HG03108 (cell line): ENCODE measurements at regions not wholly inside any gene's neighbourhood (a gene's known extent, or its start where the extent isn't known, plus 50 kb on each side); places are given as distances from the start of the nearest gene placed in this dataset.

Experiments used
- ATAC-seq: cut with Tn5 transposase; IDR thresholded peaks from one replicate; pipeline ENCODE4 v1.9.1; 2021; ENCODE audit warnings: moderate library complexity; ENCODE audit not compliant: unreplicated experiment

DNA sequence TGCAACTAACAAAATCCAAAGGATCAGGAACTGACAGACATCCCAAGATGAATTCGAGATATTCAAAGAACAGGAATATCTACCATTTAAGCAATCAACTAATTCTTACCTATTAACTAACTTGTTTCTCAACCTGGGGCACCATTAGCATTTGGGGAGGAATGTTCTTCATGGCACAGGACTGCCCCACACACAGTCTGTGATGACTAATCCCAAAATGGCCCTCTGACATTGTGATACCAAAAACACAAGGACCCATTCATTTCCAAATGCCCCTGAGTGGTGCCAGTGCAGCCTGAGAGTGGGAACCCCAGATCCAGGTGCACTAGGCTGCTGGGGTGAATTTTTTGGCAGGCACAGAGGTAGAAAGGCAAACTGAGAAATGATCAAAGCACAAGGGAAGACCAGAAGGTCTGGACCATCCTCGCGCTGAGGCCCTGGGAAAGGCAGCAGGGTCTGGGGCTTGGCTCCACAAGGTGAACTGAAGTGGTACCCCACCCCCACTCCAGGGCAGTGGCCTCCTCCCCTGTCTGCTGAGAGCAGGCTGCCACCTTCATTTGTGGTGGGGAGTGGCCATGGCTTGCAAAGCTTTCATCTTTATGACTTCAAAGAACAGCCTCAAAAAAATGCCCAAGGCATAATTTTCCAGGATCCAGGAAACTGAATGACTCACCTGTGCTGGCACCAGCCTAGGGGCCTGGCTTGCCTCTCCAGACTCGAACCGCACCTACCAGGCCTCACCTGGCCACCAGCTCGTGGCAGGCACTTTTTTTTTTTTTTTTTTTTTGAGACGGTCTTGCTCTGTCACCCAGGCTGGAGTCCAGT, 122.4 kb downstream of the BCOR start:
- no peak for ATAC-seq

DNA sequence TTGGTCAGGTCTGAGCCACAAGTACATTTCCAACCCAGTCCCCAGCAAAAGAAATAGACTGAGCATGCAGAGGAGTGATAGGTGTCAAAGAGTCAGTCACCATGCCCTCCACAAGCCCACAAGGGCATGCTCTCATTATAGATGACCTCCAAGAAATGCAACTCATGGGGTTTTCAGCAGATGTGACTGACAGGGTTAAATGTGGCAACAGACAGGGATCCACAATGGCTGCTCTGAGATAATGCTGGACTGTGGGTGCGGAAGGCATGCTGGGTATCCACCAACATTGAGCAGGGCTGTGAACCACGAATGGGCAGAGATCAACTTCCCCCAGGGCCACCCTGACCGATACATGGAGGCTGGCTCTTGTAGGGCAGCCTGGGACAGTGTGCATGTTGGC, 115.8 kb downstream of the BCOR start:
- no peak for ATAC-seq

DNA sequence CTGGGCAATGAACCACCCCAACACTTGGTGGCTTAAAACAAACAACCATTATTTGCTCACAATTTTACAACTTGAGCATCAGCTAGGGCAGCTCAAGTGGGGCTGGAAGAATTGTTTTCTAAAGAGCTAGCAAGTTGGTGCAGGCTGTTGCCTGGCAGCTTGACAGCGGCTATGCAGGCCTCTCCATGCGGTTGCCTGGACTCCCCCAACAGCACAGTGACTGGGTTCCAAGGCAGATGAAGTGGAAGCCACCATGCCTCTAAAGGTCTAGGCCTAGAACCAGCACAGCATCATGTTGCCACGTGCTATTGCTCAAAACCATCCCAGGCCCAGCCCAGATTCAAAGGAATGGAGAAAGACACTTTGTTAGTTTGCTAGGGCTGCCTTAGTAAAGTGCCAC, 114.8 kb downstream of the BCOR start:
- no peak for ATAC-seq

DNA sequence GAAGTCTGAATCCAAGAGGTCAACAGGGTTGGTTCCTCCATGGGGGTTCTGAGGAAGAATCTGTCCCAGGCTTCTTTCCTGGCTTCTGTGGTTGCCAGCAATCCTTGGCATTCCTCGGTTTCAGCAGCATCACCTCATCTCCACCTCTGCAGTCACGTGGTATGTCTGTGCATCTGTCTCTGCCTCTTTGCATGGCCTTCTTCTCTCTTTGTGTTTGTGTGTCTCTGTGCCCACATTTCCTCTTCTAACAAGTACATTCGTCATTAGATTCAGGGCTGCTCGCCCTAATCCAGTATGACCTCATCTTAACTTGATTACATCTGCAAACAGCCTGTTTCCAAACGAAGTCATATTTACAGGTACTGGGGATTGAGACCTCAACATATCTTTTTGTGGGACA, 114.0 kb downstream of the BCOR start:
- ATAC-seq, result no peak

DNA sequence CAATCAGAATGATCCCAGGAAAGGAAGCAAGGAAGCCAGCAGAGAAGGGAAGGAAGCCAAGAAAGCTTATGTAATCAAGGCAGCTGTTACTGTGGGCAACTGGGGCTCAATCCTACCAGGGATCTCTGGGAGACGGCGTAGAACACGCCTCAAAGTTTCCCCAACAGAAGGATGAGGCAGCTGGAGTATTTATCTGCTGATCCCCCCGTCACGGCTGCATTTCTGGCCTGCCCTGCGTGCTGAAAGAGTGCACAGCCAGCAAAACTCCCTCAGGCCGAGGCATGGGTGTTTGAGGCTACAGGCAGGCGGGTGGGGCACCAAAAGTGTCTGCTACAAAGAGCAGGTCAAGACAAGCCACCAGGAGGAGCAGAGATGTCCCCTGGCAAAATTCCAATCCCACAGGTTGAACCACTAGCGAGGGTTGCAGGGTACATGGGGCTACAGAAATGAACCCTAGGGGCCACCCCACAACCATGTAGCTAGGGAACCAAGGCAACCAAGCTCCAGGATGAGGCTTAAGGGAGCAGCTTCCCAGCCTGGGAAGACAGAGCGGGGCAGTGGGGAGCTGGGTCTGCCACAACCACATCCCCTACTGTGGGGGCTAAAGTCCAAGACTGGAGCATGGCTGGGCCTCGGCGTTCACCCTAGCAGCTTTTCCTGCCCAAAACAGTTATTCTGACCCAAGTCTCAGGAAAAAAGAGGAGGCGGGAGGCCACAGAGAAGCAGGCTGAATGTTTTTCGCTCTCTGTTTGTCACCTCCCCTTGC, 113.4 kb downstream of the BCOR start:
- ATAC-seq, result no peak

DNA sequence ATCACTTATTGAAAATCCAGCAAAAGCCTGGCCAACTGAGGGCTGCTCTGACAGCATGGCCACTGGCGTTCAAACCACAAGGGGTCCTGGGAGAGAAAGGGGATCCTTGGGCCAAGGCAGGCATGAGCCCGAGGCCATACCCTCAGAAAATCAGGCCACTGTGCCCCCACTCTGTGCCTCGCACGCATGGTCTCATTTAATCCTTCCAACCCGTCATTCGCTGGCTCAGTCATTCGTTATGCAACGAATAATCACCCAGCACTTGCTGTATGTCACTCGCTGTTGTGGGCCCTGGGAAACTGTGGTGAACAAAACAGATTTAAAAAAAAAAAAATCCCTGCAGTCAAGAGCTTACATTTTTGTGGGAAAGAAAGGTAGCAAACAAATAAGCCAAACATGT, 112.7 kb downstream of the BCOR start:
- no peak for ATAC-seq

DNA sequence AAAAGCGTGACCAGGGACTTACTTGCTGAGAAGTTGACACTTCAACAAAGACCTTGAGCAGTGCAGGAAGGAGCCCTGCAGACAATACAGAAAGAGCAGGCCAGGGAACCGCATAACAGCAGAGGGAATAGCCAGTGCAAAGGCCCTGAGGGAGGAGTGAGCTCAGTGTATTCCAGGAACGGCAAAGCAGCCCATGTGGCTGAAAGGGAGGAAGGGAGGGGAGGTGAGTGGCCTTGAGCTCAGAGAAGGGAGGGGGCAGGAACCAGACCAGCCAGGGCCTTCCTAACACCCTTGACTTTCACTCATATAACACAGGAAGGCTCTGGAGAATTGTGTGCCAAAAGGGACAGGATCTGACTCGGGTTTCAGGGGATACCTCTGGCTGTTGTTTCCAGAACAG, 112.2 kb downstream of the BCOR start:
- no peak for ATAC-seq

DNA sequence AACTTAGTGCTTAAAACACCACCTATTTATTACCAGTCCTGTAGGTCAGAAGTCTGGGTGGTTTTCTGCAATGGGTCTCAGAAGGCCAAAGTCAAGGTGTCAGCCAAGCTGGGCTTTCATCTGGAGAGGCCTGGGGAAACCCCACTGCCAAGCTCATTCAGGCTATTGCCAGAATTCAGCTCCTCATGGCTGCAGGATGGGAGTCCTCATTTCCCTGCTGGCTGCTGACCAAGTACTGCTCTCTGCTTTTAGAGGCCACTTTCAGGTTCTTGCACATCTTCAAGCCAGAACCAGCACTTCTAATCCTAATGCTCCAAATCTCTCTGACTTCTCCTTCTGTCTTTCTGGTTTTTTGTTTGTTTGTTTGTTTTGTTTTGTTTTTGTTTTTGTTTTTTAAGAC, 109.3 kb downstream of the BCOR start:
- no peak for ATAC-seq

DNA sequence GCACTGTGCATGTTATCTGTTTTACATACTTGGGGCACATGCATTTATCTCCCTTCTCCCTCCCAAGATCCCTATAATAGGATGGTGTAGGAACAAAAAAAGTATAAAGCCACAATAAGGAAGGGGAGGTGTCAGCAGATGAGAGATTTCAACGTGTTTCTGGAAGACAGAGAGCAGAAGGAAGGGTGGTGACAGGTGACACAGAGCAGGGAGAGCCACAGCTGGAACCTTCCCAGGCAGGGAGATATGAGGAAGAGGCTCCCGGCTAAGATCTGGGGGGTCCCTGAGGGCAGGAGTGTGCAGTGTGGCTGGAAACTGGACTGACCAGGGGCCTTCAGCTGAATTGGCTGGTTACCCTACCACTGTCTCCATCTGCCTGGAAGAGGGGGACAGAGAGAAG, 107.4 kb downstream of the BCOR start:
- ATAC-seq, result no peak

DNA sequence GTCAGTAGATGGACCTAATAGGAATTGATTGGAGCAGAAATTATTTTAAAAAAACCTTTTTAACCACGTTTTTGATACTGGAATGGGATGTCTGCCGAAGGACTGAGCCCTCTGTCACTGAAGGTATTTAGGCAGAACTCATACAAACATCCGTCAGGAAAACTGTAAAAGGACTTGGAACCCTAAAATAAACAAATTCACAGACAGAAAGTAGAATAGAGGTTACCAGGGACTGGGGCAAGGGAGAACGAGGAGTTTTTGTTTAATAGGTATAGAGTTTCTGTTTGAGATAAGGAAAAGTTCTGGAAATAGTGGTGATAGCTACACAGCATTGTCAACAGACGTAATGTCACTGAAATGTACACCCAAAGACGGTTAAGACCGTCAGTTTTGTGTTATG, 105.5 kb downstream of the BCOR start:
- no peak for ATAC-seq

DNA sequence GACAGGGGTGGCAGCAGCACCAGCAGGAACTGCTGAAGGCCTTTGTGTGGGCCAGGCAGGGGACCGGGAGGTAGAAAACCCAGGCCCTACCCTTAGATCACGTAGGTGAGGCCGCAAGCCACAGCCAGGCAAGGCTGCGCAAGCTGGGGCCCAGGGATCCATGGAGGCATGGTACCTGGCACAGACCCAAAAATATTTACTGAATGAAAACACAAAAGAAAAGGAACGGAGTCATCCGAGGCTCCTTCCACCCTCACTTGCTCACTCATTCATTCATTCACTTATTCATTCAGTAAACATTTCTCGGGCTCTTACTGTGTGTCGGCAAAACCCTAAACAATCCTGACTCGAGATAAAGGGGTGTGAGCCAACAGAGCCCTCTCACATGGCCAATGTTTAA, 102.3 kb downstream of the BCOR start:
- ATAC-seq, result no peak

DNA sequence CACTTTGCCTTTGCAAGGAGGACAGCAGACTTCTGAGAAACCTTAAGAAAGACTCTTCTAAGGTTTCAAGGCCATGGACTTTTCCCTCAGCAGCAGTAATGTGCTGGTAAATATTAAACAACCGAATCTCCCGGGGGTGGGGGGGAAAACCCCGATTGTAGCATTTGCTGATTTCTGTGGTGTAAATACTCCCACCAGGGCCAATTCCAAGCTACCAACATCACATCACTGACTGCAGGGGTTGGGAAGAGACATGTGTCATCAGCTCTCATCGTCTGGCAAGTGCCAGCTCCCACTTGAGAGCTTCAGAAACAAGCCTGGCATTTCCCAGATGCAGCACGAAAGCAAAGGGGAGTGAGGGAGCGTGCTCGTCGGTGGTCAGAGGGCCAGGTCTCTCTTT, 101.2 kb downstream of the BCOR start:
- ATAC-seq, result no peak

DNA sequence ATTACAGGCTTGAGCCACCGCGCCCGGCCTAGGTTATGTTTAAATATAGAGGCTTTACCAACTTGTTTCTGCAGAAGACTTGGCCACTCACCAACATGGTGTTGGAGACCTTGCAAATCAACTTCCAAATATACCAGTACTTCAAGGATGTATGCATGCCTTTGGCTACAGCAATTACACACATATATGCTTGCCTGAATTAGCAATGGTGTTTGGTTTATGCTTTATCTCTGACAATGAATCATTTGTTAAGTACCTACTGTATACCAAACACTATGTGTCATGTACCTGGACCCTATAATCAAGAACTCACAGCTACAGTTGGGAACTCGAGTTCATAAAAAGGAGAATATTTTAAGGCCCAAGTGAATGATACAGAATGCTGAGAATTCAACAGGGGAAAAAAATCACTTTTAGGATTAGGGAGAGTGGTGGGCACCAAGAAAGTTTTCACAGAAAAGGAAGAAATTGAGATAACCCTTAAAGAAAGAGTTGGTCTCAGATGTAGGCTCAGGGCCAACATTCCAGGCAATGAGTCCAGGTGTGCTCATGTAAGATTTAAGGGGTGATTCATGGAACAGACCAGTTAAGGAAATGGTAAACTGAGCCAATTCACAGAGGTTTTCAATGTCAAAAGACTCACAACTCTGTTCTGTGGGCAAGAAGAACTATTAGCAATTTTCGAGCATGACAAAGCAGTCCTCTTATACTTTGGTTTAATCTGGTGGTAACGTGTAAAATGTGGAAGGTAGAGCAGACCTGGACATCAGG, 98.9 kb downstream of the BCOR start:
- ATAC-seq, result no peak
